Activated CD4-positive, alpha-beta T cell treated with anti-CD3 and anti-CD28 coated beads, Interleukin-2, amount 10 ng/mL, durations not matched to agents 7 days and 5 days (primary cell): ENCODE measurements at regions not wholly inside any gene's neighbourhood (a gene's known extent, or its start where the extent isn't known, plus 50 kb on each side); places are given as distances from the start of the nearest gene placed in this dataset.

Experiments used
- CTCF ChIA-PET: fragments of 350-600 bp; sonication (Branson Sonifier 250); formaldehyde crosslinking; loops from one replicate; lab custom pipeline; 2021; ENCODE audit warnings: antibody characterized with exemption; lab: Charles Lee
- POLR2A ChIA-PET: fragments of 350-600 bp; sonication (Branson Sonifier 250); formaldehyde crosslinking; loops from one replicate; lab custom pipeline; 2021; ENCODE audit warnings: antibody characterized with exemption; lab: Charles Lee
- DNase-seq: peaks from one replicate; pipeline ENCODE4 v3.0.0-alpha.2; 2020
- H3K27ac Mint-ChIP-seq: one replicate; pipeline ENCODE4 v1.8.0; 2021; ENCODE audit warnings: mild to moderate bottlenecking, moderate library complexity, mixed read lengths
- H3K27me3 Mint-ChIP-seq: one replicate; pipeline ENCODE4 v1.8.0; 2021; ENCODE audit warnings: mixed read lengths
- H3K36me3 Mint-ChIP-seq: one replicate; pipeline ENCODE4 v1.8.0; 2021; ENCODE audit warnings: low read depth, mixed read lengths
- H3K4me1 Mint-ChIP-seq: one replicate; pipeline ENCODE4 v1.8.0; 2021; ENCODE audit warnings: mixed read lengths
- H3K4me3 Mint-ChIP-seq: one replicate; pipeline ENCODE4 v1.8.0; 2021; ENCODE audit warnings: mild to moderate bottlenecking, moderate library complexity, mixed read lengths
- H3K9me3 Mint-ChIP-seq: one replicate; pipeline ENCODE4 v1.8.0; 2021; ENCODE audit warnings: mixed read lengths

GRCh38 chr22:27483095-27483785 is 318.3 kb downstream of the MN1 start:
- no peaks in the 10 kb centered on the region for H3K4me1 Mint-ChIP-seq
- H3K27ac Mint-ChIP-seq = no peak overlapping the region
- CTCF ChIA-PET = no interaction called here
- H3K36me3 Mint-ChIP-seq = no peaks in the 10 kb centered on the region
- no peaks in the 10 kb centered on the region for H3K9me3 Mint-ChIP-seq
- DNase-seq = no peak
- POLR2A ChIA-PET = no interaction called here
- H3K4me3 Mint-ChIP-seq = no peak overlapping the region
- no peaks in the 10 kb centered on the region for H3K27me3 Mint-ChIP-seq

DNA sequence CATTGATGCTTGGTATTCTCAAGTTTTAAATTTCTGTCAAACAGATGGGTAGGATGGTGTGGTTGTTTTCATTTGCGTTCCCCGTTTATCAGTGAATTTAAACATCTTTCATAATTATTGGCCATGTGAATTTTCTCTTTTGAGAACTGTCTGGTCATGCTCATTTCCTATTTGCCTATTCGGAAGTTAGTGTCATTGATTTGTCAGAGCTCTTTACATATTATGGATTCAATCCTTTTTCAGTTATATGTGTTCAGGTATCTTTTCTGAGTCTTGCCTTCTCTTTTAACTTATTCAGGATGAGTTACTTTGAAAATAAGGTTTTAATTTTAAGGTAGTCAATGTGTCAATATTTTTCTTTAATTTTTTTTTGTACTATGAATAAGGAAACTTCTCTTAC is 315.7 kb downstream of the MN1 start:
- no peak overlapping the region for H3K27ac Mint-ChIP-seq
- POLR2A ChIA-PET = no interaction called here
- H3K27me3 Mint-ChIP-seq = no peaks in the 10 kb centered on the region
- H3K36me3 Mint-ChIP-seq = no peaks in the 10 kb centered on the region
- H3K4me1 Mint-ChIP-seq = no peaks in the 10 kb centered on the region
- DNase-seq = no peak
- no peak overlapping the region for H3K4me3 Mint-ChIP-seq
- CTCF ChIA-PET = no interaction called here
- no peaks in the 10 kb centered on the region for H3K9me3 Mint-ChIP-seq

GRCh38 chr22:27487600-27488452 is 313.7 kb downstream of the MN1 start:
- ChIA-PET POLR2A (no interaction called here), CTCF (no interaction called here)
- no peak for DNase-seq
- peaks cover under 1% of the 10 kb centered on the region for H3K4me1 Mint-ChIP-seq
- H3K4me3 Mint-ChIP-seq = no peak overlapping the region
- H3K27ac Mint-ChIP-seq = no peak overlapping the region
- peaks cover 11% of the 10 kb centered on the region for H3K9me3 Mint-ChIP-seq
- no peaks in the 10 kb centered on the region for H3K36me3 Mint-ChIP-seq
- H3K27me3 Mint-ChIP-seq = no peaks in the 10 kb centered on the region

DNA sequence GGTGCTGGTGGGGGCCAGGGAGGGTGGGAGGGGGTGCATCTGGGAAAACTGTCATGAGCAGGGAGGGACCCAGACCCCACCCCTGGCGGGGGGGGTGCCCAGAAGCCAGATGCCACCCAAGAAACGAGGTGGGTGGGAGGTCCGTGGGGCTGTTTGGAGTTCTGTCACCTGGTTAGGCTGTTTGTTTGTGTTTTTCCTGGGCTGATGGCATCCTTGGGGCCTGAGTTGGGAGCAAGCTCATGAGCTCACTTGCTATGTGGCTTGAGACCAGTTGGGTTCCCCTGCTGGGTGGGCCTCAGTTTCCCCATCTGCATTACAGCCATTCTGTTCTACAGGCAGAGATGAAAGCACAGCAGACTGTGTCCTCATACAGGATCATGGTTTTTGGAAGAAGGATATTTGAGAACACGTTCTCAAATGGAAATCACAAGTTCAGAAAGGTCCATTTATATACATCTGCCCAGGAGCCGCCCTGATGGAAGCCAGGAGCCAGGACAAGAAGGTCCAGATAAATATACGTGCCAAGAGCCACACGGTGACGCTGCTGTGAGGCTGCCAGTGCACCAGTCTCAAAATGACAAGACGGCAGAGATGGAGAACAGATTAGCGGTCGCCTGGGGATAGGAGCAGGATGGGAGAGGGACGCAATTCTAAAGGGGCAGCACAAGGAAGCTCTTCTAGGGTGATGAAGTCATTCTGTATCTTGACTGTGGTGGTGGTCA is 312.9 kb downstream of the MN1 start:
- Mint-ChIP-seq H3K27ac (no peak overlapping the region), H3K4me3 (no peak overlapping the region), H3K27me3 (no peaks in the 10 kb centered on the region), H3K36me3 (no peaks in the 10 kb centered on the region), H3K9me3 (peaks cover 11% of the 10 kb centered on the region), H3K4me1 (peaks cover 3% of the 10 kb centered on the region)
- POLR2A ChIA-PET = no interaction called here
- no peak for DNase-seq
- CTCF ChIA-PET = no interaction called here

DNA sequence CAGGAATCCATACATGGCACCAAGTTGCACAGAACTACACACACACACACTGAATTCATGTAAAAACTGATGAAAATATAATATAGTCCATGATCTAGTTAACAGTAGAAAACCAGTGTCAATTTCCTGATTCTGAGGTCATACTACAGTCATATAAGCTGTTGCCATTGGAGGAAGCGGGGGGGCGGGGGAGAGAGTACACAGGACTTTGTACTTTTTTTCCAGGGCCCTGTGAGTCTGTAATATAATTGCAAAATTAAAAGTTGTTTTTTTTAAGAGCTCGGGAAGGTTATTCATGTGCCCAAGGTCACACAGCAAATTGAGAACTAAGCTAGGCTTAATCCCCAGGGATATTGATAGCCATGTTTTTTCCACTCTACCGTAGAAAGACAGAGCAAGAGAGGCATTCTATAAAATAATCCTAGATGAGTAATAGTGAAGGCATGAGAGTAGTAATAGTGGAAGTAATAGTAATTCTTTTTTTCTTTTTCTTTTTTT is 312.3 kb downstream of the MN1 start:
- H3K36me3 Mint-ChIP-seq = no peaks in the 10 kb centered on the region
- ChIA-PET CTCF (no interaction called here), POLR2A (no interaction called here)
- DNase-seq = no peak
- H3K4me1 Mint-ChIP-seq = peaks cover 3% of the 10 kb centered on the region
- H3K4me3 Mint-ChIP-seq = no peak overlapping the region
- H3K27ac Mint-ChIP-seq = no peak overlapping the region
- no peaks in the 10 kb centered on the region for H3K27me3 Mint-ChIP-seq
- H3K9me3 Mint-ChIP-seq = peaks cover 13% of the 10 kb centered on the region

GRCh38 chr22:27490080-27490479 is 311.5 kb downstream of the MN1 start:
- DNase-seq = no peak
- POLR2A ChIA-PET = no interaction called here
- Mint-ChIP-seq H3K9me3 (peaks cover 13% of the 10 kb centered on the region), H3K36me3 (no peaks in the 10 kb centered on the region), H3K4me3 (no peak overlapping the region), H3K27me3 (no peaks in the 10 kb centered on the region), H3K4me1 (peaks cover 3% of the 10 kb centered on the region), H3K27ac (no peak overlapping the region)
- CTCF ChIA-PET = no interaction called here

- Mint-ChIP-seq H3K4me3 (no peak overlapping the region), H3K36me3 (no peaks in the 10 kb centered on the region), H3K27me3 (no peaks in the 10 kb centered on the region), H3K9me3 (peaks cover 13% of the 10 kb centered on the region), H3K4me1 (peaks cover 3% of the 10 kb centered on the region), H3K27ac (no peak overlapping the region)
- DNase-seq = no peak
- CTCF ChIA-PET = no interaction called here
- POLR2A ChIA-PET = no interaction called here
Measured at GRCh38 chr22:27491888-27492287, 309.7 kb downstream of the MN1 start.

- Mint-ChIP-seq H3K9me3 (peaks cover 13% of the 10 kb centered on the region), H3K27me3 (no peaks in the 10 kb centered on the region), H3K27ac (no peak overlapping the region), H3K4me3 (no peak overlapping the region), H3K36me3 (no peaks in the 10 kb centered on the region), H3K4me1 (peaks cover 3% of the 10 kb centered on the region)
- DNase-seq = no peak
- ChIA-PET CTCF (no interaction called here), POLR2A (no interaction called here)
Measured at GRCh38 chr22:27492566-27493201, 308.9 kb downstream of the MN1 start.

- DNase-seq = no peak
- H3K36me3 Mint-ChIP-seq = no peaks in the 10 kb centered on the region
- peaks cover 3% of the 10 kb centered on the region for H3K4me1 Mint-ChIP-seq
- ChIA-PET CTCF (no interaction called here), POLR2A (no interaction called here)
- no peaks in the 10 kb centered on the region for H3K27me3 Mint-ChIP-seq
- H3K9me3 Mint-ChIP-seq = peaks cover 13% of the 10 kb centered on the region
- no peak overlapping the region for H3K27ac Mint-ChIP-seq
- no peak overlapping the region for H3K4me3 Mint-ChIP-seq
Measured at GRCh38 chr22:27493796-27494195, 307.8 kb downstream of the MN1 start.

DNA sequence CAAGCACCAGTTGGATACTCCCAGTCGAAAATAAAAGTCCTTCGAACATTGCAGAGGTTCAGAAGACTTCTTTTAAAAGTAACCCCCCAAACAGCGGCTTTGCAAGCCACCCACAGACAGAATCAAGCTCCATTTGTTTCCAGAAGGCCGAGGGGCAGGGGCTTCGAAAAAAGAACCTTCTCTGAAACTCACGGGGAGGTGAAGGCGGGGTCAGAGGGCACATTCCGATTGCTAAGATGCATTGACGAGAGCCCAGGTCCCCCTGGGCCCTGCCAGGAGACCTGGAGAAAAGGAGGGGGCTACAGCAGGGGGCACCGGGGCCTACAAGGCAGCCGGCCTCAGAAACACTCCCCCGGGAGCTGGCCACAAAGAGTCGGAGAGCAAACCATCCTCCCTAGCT is 306.8 kb downstream of the MN1 start:
- POLR2A ChIA-PET = no interaction called here
- no peaks in the 10 kb centered on the region for H3K36me3 Mint-ChIP-seq
- peaks cover 3% of the 10 kb centered on the region for H3K4me1 Mint-ChIP-seq
- no peak overlapping the region for H3K4me3 Mint-ChIP-seq
- H3K27ac Mint-ChIP-seq = no peak overlapping the region
- no peak for DNase-seq
- CTCF ChIA-PET = no interaction called here
- H3K27me3 Mint-ChIP-seq = no peaks in the 10 kb centered on the region
- H3K9me3 Mint-ChIP-seq = peaks cover 13% of the 10 kb centered on the region

DNA sequence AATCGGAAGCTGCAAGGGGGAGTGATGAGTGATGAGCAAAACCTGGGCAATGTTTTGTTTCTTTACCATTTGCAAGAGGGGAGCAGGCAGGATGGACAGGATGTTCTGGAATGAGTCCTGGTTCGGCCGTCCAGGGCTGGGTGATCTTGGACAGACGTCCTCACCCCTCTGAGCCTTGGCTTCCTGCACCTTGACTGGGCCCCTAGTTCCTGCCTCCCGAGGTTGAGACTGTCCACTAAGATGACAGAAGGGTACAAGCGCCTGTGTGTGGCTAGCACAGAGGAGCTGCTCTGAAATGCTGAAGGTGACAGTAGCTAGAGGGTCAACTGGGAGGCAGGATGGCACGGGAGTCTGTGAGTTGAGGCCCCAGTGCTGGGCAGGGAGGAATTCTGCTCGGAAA is 306.2 kb downstream of the MN1 start:
- POLR2A ChIA-PET = no interaction called here
- Mint-ChIP-seq H3K4me3 (no peak overlapping the region), H3K9me3 (peaks cover 13% of the 10 kb centered on the region)

GRCh38 chr22:27499121-27499520 is 302.4 kb downstream of the MN1 start:
- Mint-ChIP-seq H3K27me3 (no peaks in the 10 kb centered on the region), H3K27ac (no peak overlapping the region), H3K9me3 (peaks cover under 1% of the 10 kb centered on the region), H3K4me1 (no peaks in the 10 kb centered on the region), H3K36me3 (no peaks in the 10 kb centered on the region), H3K4me3 (no peak overlapping the region)
- no peak for DNase-seq
- ChIA-PET POLR2A (no interaction called here), CTCF (no interaction called here)

More for the DNA sequence above, 306.2 kb downstream of the MN1 start:
- CTCF ChIA-PET = interaction anchor here (0.6 kb wide), 1 partner anchor 146 kb away, joined by 3 read pairs; no protein-coding TSS in a partner anchor
- Mint-ChIP-seq H3K27me3 (no peaks in the 10 kb centered on the region), H3K36me3 (no peaks in the 10 kb centered on the region), H3K27ac (no peak overlapping the region), H3K4me1 (peaks cover 3% of the 10 kb centered on the region)
- no peak for DNase-seq
